ENCODE measurements at regions not wholly inside any gene's neighbourhood (a gene's known extent, or its start where the extent isn't known, plus 50 kb on each side); places are given as distances from the start of the nearest gene placed in this dataset.

GRCh38 chr9:78893774-78894401 lies 597.0 kb downstream of the PSAT1 start:
- TF ChIP-seq EZH2 (IDR thresholded peaks at IDR 0.05; ENCODE audit: borderline replicate concordance, low read depth, low read length, severe bottlenecking) (no peak), CTCF (IDR thresholded peaks at IDR 0.05; ENCODE audit: extremely low read depth in 1 of 2, insufficient read depth in 1 of 2, low read depth in 1 of 2, low read length in 2 of 2) (no peak), MYC (IDR thresholded peaks at IDR 0.05; ENCODE audit: low read depth, low read length) (no peak)
